Caco-2 (cell line): ENCODE measurements at regions not wholly inside any gene's neighbourhood (a gene's known extent, or its start where the extent isn't known, plus 50 kb on each side); places are given as distances from the start of the nearest gene placed in this dataset.

Source experiments
- BruUV-seq: library from RNA; stranded (reverse); fragments of 400-500 nt; replicated peaks from 2 replicates; lab custom pipeline; 2021; lab: Mats Ljungman, UMichigan
- CTCF ChIA-PET: fragments of 300-600 bp; sonication (Branson Sonifier 250); formaldehyde crosslinking; loops from one replicate; lab custom pipeline; 2022; ENCODE audit warnings: antibody characterized with exemption; lab: Charles Lee
- POLR2A ChIA-PET: fragments of 300-600 bp; sonication (Branson Sonifier 250); formaldehyde crosslinking; loops from one replicate; lab custom pipeline; 2022; ENCODE audit warnings: antibody characterized with exemption; lab: Charles Lee
- DNase-seq, 2 experiments: peaks; one replicate each; pipeline versions ENCODE4 v3.0.0 to v3.0.0-alpha.2; 2020 to 2022
- H3K27me3 ChIP-seq: replicated peaks from 2 replicates; pipeline ENCODE4 v1.6.0; 2011; ENCODE audit warnings: low read length; ENCODE audit not compliant: control insufficient read depth, insufficient read depth
- H3K36me3 ChIP-seq: 2 replicates; pipeline ENCODE4 v1.5.1; 2011; ENCODE audit warnings: low read length; ENCODE audit not compliant: control insufficient read depth, insufficient read depth
- H3K4me1 ChIP-seq: fragments of 250-450 bp; sonication (Bioruptor Pico); 2 replicates; pipeline ENCODE4 v1.5.1; 2020; ENCODE audit warnings: mild to moderate bottlenecking
- H3K4me3 ChIP-seq: 2 replicates; pipeline ENCODE4 v1.5.1; 2011; ENCODE audit warnings: low read depth, mild to moderate bottlenecking, control low read depth, low read length
- H3K9me3 ChIP-seq: fragments of 250-450 bp; sonication (Bioruptor Pico); 2 replicates; pipeline ENCODE4 v1.5.1; 2020; ENCODE audit warnings: mild to moderate bottlenecking, moderate library complexity
- H3K27ac Mint-ChIP-seq: one replicate; pipeline ENCODE4 v1.8.0; 2022; ENCODE audit warnings: mixed read lengths; ENCODE audit not compliant: unreplicated experiment
- H3K27me3 Mint-ChIP-seq: one replicate; pipeline ENCODE4 v1.8.0; 2022; ENCODE audit warnings: mixed read lengths; ENCODE audit not compliant: insufficient read depth, unreplicated experiment
- H3K36me3 Mint-ChIP-seq: one replicate; pipeline ENCODE4 v1.8.0; 2022; ENCODE audit warnings: mild to moderate bottlenecking, mixed read lengths; ENCODE audit not compliant: insufficient read depth, unreplicated experiment
- H3K4me1 Mint-ChIP-seq: one replicate; pipeline ENCODE4 v1.8.0; 2022; ENCODE audit warnings: low read depth, mixed read lengths; ENCODE audit not compliant: unreplicated experiment
- H3K4me3 Mint-ChIP-seq: one replicate; pipeline ENCODE4 v1.8.0; 2022; ENCODE audit warnings: mild to moderate bottlenecking, moderate library complexity, mixed read lengths; ENCODE audit not compliant: unreplicated experiment
- H3K9me3 Mint-ChIP-seq: one replicate; pipeline ENCODE4 v1.8.0; 2022; ENCODE audit warnings: mixed read lengths; ENCODE audit not compliant: unreplicated experiment
- CTCF ChIP-seq, 2 experiments: fragments of 200-600 bp in 1 of 2; IDR thresholded peaks; 1 replicate in 1 of 2; 2 replicates in 1 of 2; pipeline versions ENCODE4 v1.5.1 to v1.8.0; 2011 to 2022; ENCODE audit warnings: antibody characterized with exemption in 1 of 2, control low read depth in 1 of 2, inconsistent platforms in 1 of 2, low read depth in 1 of 2, low read length in 1 of 2, mild to moderate bottlenecking in 1 of 2, moderate library complexity in 1 of 2; ENCODE audit not compliant: insufficient read depth in 1 of 2, severe bottlenecking in 1 of 2, unreplicated experiment in 1 of 2
- intact Hi-C: fragments of 100-400 bp; cut with micrococcal nuclease; formaldehyde crosslinking; loops from one replicate; pipeline ENCODE4 v1.10.0; 2022; ENCODE audit not compliant: unreplicated experiment

- Mint-ChIP-seq H3K36me3 (no peaks in the 10 kb centered on the region), H3K27me3 (peaks cover 6% of the 10 kb centered on the region), H3K9me3 (no peaks in the 10 kb centered on the region), H3K27ac (no peak overlapping the region), H3K4me3 (no peak overlapping the region), H3K4me1 (no peaks in the 10 kb centered on the region)
- Histone ChIP-seq H3K4me3 (no peak overlapping the region), H3K36me3 (no peaks in the 10 kb centered on the region), H3K9me3 (no peaks in the 10 kb centered on the region), H3K4me1 (no peaks in the 10 kb centered on the region), H3K27me3 (no peaks in the 10 kb centered on the region)
- ChIA-PET CTCF (no interaction called here), POLR2A (no interaction called here)
- BruUV-seq: no TSS peak
- no peak for TF ChIP-seq CTCF (IDR thresholded peaks at IDR 0.05; ENCODE audit: insufficient read depth in 1 of 2, low read depth in 1 of 2, low read length in 1 of 2, severe bottlenecking in 1 of 2, unreplicated experiment in 1 of 2)
- intact Hi-C loops: no loop called here
- DNase-seq: no peak
These were observed 700.5 kb upstream of the STXBP6 start for GRCh38 chr14:25750436-25750835.
